GM23338 (cell line): ENCODE measurements at regions not wholly inside any gene's neighbourhood (a gene's known extent, or its start where the extent isn't known, plus 50 kb on each side); places are given as distances from the start of the nearest gene placed in this dataset.

Experiments used
- CREB1 ChIP-seq: fragments of 250-450 bp; sonication (Bioruptor Pico); IDR thresholded peaks from 2 replicates; pipeline ENCODE4 v1.5.0; 2020; ENCODE audit warnings: low read depth, mild to moderate bottlenecking, moderate library complexity
- CTCF ChIP-seq, 2 experiments: fragments of 200-600 bp in 1 of 2; sonication (generic) in 1 of 2; conservative IDR thresholded peaks; 2 replicates each; pipeline versions ENCODE4 v1.5.1 to v1.6.1; 2016 to 2017; ENCODE audit warnings: antibody characterized with exemption in 2 of 2, low read depth in 2 of 2, mild to moderate bottlenecking in 2 of 2, moderate library complexity in 1 of 2
- ETS1 ChIP-seq: IDR thresholded peaks from 2 replicates; pipeline ENCODE4 v1.6.1; 2016; ENCODE audit warnings: antibody characterized with exemption
- EZH2 ChIP-seq: fragments of 200-600 bp; sonication (generic); IDR thresholded peaks from one replicate; pipeline ENCODE4 v1.8.0; 2017; ENCODE audit warnings: antibody characterized with exemption, mild to moderate bottlenecking, low read depth; ENCODE audit not compliant: unreplicated experiment
- EZH2phosphoT487 ChIP-seq: fragments of 200-600 bp; sonication (generic); IDR thresholded peaks from one replicate; pipeline ENCODE4 v1.8.1; 2018; ENCODE audit warnings: antibody characterized with exemption; ENCODE audit not compliant: unreplicated experiment
- JUNB ChIP-seq: IDR thresholded peaks from one replicate; pipeline ENCODE4 v1.6.1; 2016; ENCODE audit warnings: antibody characterized with exemption; ENCODE audit not compliant: unreplicated experiment
- POLR2AphosphoS5 ChIP-seq: IDR thresholded peaks from 2 replicates; pipeline ENCODE4 v1.6.1; 2016; ENCODE audit warnings: antibody characterized with exemption, low read depth
- ZNF114 ChIP-seq: fragments of 250-450 bp; sonication (Bioruptor Pico); IDR thresholded peaks from 2 replicates; pipeline ENCODE4 v1.5.0; 2020; ENCODE audit warnings: mild to moderate bottlenecking, moderate library complexity

GRCh38 chr1:221921936-221922335 is 180.0 kb upstream of the DUSP10 start:
- no peak for TF ChIP-seq CTCF (conservative IDR thresholded peaks at IDR 0.05; ENCODE audit: low read depth in 2 of 2)
- TF ChIP-seq JUNB, result no peak
- no peak for TF ChIP-seq EZH2
- TF ChIP-seq ETS1, result no peak
- no peak for TF ChIP-seq CREB1 (CRISPR knock-in tag)
- TF ChIP-seq POLR2AphosphoS5, result no peak
- no peak for TF ChIP-seq EZH2phosphoT487
- TF ChIP-seq ZNF114 (CRISPR knock-in tag), result no peak
